Stimulated activated CD4-positive, alpha-beta T cell treated with anti-CD3 and anti-CD28 coated beads, Interleukin-12 subunit alpha, Interleukin-12 subunit beta, amount 100 ng/mL, for 48 hours (primary cell): ENCODE measurements at regions not wholly inside any gene's neighbourhood (a gene's known extent, or its start where the extent isn't known, plus 50 kb on each side); places are given as distances from the start of the nearest gene placed in this dataset.

Experiments
- DNase-seq, 3 donors: peaks; one replicate each; pipeline ENCODE4 v3.0.0-alpha.2; 2020; ENCODE audit warnings: low read depth in 2 of 3, low spot score in 1 of 3

DNA sequence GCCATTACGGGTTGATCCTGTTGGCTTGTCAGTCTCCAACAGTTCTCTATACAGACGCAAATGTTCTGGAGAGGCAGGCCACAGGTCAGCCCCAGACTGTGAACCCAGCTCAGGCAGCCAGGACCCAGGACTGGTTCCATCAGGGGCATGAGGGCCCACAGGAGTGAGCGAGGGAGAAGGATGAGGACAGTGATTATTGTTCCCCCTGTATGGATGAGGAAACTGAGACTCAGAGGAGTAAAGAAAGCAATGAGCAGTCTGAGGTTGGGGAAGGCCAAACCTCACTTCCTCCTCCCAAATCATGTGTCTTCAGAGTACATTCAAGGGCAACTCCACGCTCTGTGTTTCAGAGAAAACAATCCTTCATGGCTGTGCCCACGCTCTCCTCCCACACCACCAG is 121.9 kb downstream of the RPLP1 start:
- DNase-seq = no peak

DNA sequence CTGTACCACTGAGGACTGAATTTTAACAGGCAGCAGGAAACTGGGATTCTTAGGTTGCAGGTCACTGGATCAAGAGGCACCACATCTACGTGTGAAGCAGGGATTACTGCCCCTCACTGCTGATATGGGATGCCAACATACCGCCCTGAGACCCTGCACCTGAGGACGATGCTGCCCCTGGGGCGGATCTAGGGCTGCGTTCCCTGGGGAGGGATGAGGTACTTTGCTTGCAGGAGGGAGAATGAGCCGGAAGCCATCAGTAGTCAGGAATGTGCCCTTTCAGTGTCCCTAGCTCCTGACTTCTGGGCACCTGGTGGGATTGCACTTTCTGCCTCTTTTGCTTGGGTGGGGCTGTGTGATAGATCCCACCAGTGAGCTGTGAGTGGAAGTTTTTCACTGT is 122.8 kb downstream of the RPLP1 start:
- DNase-seq = no peak

DNA sequence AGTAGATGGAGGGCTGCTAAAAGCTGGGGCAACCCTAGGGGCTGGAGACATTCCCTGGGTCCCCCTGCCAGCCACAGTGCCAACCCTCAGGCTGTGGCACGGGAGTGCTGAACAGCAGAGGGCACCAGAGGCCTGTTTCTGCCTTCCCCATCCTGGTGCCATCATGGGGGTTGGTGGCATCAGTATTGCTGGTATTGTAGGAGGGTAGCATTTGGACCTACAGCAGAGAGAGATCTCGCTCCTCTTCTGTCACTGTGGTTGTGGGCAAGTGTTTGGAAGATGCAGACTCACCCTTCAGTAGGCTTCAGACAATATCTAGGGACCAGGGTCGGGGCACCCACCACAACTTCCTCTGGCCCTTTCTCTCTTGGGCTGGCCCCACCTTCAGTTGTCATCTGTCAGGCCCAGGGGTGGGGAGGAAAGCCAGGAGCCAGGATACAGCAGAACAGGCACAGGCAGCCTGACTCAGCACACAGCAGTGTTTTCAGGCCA is 123.5 kb downstream of the RPLP1 start:
- peak; percentile 48 to 65 (median 49) for DNase-seq

DNA sequence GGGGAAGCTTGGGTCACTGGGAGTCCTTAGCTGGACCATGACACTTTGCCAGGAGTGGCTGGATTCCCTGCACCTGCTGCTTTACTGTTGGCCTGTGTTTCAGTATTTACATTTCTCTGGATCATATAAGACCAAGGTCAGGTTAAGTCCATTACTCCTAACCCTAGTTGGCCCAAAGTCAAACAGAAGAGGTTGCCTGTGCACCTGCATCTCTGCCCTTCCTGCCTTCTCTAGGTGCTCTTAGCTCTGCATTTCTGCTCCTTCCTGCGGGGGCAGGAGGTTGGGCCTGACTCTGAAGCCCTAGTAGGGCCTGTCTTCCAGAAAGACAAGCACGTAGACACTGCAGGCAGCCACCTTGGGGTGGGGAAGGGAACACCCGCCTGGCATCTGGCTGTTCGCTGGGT is 124.3 kb downstream of the RPLP1 start:
- no peak for DNase-seq

DNA sequence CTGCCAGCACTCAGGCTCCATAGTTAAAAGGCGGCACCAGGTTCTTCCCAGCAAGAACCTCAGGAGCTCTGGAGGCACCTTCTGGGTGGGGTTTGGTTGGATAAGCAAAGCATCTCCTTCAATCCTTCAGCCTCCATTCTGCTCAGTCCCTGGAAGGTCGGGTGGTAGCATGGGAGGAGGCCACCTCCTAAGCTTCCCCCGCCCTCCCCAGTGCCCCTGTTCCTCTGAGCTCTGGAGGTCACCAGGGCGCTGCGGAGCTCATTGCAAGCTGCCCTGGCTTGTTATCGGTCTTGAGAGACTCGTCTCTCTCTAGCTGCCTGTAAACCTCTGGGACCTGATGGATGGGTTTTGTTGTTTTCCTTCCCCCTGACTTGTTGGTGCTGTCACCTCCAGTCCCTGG is 124.8 kb downstream of the RPLP1 start:
- no peak for DNase-seq

DNA sequence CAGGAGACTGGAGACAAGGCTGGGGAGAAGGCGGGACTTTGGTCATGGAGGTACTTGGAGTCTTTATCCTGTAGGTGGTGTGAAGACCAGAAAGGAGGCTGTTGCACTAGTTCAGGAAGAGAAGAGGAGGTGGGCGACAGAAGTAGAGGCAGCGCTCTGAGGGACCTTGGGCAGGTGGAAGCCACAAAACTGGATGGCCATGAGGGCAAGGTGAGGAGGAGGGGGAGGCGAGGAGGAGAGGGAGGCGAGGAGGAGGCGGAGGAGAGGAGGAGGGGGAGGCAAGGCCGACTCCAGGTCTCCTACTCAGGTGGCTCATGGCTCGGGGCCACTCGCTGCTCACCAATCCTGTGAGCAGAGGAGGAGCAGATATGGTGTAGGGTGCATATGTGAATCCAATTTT is 125.6 kb downstream of the RPLP1 start:
- no peak for DNase-seq

DNA sequence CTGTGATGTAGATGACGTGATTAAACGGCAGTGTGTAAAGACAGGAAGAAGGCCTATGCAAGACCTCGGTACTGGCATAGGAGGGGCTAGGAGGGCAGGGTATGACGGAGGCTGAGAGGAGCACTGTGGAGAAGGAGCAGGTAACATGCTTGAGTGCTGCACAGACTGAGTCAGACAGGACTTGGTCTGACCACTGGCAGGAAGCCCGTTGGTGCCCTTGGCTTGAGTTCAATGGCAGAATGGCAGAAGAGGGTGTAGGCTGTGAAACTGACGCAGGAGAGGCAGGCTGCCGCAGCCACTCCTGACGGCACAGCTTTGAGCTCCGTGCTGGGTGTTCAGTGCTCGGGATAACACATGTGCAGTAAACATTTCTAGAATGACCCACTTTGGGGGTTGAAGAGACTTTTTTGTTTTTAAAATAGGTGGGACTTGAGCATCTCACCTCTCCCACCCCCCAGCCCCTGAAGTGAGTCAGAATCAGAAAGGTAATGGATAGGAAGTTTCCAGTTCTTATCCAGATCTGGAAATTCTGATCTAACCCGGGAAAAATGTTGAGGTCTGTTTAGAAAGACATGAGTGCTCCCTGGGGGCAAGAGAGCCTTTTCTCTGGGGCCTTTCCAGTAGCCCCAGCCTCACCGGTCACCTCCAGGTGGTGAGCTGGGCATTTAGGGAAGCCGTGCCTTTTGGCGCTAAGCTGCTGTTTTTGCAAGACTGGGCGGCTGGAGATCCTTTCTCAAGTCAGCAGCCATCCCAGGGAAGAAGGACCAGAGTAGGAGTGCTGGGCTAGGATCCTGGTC is 126.4 kb downstream of the RPLP1 start:
- DNase-seq = no peak

DNA sequence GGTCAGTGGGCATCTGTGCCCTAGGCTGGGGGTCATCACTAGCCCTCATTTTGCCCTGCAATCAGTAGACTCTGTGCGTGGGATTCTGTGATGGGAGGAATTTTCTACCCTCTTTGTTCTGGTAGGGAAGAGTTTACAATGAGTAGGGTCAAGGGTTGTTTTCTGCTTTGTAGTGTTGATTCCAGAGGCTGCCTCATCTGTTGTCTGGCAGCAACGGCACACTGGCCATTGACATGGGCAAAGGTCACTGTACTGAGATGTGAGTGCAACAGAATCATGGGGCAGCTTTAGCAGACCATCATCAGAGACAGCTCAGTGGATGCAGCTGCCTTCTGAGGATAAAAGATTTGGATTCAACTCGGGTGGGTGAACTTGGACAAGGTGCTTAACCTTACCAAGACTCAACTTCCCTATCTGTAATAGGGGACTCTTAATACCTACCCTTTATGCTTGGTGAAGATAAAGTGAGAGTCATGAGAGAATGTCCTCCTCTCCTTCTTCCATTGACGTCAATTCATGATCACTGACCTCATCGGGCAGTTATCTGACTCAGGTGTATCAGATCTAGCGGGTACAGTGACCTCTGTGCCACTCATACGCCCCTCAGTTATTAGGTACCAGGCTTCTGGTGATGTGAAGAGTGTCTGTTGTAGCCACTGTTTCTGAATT is 127.5 kb downstream of the RPLP1 start:
- DNase-seq = no peak

DNA sequence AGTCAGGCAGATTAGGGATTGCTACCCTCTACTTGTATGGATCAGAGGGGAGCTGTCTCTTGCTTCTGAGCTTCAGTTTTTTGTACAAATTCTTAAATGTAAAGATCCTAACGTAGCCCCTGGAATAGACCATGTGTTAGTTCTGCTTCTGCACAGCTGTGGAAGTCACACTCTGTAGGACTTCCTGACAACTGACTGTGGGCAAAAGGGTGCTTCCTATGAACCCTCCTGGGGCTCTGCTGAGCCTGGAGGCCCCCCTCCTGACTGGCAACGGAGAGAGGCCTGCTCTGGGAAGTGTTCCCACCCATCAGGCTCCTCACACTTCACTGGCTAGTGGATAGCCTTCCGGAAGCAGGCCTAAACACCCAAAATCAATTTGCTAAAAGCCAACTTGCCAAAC is 131.0 kb downstream of the RPLP1 start:
- DNase-seq = no peak

DNA sequence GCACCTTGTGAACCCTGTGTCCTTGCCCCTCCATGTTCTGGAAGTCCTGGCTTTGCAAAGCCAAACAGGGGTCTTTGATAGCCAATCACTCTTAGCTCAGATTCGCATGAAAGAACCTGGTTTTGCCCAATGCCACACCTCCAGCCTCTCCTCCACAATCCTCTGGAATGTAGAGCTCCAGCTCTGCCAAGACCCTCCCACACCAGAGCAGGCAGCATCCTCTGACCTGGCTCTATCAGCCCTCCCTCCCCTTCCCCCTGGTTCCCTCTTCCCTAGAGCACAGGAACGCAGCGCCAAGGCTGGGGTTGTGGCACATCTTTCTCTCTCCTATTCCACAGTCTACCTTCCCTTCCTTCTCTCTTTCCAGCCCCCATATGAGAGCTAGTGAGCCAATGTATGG is 133.3 kb downstream of the RPLP1 start:
- DNase-seq = no peak

DNA sequence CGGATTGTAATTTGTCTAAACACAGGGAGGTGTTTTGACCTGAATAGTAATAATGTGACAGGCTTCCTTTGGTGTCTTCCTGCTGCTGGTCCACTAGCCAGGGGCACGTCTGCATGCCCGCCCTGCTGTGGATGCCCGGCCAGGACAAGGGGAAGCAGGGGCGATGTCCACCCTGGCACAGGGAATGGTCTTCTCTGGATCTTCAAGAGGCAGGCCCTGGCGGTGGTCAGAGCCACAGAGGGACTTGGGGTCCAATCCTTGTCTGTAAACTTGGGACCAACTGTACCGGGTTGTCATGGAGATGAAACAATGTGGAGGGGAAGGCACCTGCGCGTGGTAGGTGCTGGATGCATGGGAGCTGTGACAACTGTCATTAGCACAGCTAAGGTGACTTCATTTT is 134.1 kb downstream of the RPLP1 start:
- no peak for DNase-seq

DNA sequence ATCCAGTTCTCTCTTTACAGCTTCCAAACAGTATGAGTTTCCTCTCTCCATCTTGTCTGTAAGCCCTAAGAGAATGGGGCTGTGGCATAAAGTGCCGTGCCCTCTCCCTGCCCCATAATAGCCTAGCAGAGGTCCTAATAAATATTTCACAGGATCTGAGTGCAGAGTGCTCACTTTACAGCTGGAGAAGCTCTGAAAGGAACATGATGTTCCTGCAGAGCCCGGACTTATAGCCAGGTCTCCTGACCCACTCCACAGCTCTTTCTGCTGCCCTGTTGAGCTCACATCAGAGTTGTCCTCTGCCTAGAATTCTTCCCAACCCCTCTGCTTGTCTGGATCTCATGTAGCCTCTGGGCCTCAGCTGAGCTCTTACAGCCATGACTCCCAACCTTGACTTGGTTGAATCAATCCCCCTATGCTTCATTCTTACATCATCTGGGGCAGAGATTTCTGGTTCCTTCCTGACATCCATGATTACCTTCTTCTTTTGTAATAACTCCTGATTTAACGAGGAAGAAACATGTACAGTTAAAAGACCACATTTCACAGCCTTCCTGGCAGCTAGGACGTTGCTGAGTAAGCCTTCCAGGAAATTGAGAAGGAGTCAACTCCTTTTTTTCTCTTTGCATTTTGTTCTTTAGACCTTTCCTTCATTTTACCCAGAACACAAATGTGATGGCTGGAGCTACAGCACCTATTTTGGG is 135.3 kb downstream of the RPLP1 start:
- DNase-seq = no peak

DNA sequence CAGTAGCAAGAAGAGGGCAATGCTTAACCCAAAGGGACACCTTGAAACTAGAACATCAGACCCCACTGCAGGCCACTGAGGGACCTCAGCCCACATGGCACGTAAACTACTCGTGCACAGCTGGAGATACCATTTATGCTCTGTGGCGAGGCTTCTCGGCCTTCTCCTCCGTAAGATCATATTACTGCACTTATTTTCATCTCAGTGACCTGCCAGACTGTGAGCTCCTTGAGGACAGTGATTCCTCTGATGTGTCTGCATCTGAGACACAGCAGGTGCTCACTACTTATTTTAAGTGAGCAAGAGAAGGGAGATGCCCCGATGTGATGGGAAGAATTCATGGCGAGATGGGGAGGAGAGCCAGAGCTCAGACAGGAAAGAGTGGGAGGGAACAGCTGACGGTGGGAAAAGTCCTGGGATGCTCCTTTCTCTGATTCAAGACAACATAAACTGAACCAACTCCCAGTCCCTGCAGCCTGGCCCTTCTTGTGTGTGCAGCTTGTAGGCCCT is 137.6 kb downstream of the RPLP1 start:
- DNase-seq = no peak

DNA sequence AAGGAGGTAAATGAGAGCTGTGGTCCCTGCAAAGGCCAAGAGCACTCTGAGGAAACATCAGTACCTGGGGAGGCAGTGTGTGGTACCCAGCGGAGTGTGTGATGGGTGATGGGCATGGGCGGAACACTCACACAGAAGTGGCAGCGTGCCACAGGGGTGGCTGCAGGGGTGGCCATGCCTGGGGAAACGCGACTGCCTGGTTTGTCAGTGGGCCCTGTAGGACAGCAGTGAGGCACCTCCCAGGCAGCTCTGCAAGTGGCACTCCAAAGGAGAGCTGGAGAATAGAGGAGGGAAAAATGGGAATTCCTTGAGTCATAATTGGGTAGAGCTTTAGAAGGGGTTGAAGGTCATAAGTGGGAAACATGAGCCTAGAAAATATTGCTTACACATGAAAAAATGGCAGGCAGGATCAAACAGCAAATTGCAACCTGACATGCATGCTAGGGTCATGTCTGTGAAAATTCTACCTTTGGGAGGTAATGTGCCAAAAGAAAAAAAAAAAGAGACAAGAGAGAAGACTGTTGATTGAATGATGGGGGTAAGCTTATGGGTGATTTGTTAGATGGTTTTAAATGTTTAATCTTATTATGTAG is 138.4 kb downstream of the RPLP1 start:
- DNase-seq = no peak

DNA sequence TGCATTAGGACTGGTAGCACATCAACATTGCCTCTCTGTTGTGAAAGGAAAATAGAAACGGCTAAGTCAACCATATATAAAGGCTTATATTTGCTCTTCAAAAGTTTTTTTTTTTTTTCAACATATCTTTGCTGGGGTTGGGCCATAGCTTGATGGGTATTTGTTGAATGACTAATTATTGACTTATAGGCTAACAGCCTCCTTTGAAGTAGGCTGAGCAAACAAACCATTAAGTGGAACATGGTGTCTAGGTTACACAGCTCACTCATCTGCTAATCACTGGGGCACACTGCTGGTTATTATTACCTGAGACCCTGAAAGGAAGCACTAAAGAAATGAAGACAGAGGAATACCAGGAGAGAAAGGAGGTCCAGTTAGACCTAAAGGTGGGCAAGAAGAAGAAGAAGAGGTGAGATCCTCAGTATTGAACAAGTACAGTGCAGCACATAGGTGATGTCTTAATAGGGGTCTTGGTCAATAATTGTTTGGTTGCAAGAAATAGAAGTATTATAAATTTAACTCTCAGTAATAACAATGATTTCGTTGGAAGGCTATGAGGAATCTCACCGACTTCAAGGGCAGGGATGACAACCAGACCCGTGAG is 139.4 kb downstream of the RPLP1 start:
- DNase-seq = no peak

DNA sequence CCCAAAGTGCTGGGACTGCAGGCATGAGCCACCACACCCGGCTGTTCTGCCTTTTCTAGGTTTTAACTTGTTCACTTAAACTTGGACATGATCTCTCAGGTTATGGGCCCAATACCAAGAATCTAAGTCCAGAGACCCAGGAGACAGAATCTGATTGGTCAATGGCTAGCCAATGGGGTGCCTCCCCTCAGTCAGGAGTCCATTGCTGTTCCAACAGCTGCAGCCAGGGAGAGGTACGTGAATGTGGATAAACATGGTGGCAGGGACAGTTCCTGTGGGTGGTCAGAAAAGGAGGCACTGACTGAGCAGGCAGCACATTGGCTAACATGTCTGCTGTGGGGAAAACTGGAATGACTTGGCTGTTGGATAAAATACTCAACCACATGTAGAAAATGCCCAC is 140.3 kb downstream of the RPLP1 start:
- no peak for DNase-seq

DNA sequence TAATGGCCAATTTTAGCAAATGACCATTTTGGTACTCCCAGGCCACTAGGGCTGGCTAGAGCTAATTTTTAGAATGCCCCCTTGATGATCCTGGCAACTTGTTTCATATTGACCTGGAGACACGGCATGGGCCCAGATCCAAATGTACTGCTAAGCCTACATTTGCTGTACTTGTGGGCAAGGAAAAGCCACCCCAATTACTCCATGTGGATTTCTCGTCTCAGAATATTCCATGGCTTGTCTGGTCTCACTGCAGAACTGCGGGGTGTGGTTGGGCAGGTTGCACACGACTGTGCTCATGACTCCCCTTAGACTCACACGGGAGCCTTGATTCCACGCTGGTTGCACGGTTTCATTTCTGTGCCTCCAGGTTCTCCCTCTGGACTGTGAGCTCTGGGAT is 140.9 kb downstream of the RPLP1 start:
- DNase-seq = no peak

DNA sequence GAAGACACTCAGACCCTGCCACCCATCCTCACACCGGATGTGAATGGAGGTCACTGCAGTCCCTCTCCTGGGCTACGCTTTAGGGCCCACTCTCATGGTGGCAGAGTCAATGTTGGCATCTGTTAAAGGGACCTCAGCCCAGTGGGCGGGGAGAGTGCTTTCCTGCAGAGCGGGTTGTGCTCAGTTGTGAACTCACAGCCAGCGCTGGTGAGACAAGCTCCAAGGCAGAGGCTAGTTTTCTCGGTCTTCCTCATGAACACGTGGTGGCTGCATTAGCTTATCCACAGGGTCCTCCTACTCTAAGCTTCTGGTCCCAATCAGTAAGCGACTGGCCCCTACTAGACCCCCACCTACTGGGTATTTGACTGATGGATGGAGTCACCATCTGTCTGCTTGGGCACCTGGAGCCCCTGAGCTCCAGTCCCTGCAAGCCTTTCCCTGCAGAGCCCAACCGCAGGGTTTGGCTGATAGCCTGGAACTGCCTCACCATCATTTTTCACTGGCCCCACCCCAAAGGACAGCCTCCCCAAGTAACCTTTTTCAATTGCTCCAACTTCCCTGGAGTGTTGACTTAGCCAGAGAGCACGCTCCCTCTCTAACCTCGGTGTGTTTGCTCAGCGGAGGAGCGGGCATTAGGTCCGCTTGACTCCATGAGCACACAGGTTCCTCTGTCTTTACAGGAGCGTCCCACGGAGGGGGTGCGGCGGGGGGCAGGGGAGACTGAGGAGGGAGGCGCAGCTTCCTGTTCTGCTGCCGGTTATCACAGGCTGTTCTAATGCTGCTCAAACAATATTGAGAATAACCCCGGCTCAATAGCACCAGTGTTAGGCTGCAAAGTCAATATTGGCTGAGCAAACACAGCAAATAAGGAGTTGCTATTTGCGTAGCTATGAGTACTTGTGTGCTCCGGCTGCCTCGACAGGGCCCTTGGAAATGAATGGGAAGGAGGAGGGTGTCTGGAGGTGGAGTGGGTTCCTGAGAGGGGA is 141.7 kb downstream of the RPLP1 start:
- DNase-seq = no peak

DNA sequence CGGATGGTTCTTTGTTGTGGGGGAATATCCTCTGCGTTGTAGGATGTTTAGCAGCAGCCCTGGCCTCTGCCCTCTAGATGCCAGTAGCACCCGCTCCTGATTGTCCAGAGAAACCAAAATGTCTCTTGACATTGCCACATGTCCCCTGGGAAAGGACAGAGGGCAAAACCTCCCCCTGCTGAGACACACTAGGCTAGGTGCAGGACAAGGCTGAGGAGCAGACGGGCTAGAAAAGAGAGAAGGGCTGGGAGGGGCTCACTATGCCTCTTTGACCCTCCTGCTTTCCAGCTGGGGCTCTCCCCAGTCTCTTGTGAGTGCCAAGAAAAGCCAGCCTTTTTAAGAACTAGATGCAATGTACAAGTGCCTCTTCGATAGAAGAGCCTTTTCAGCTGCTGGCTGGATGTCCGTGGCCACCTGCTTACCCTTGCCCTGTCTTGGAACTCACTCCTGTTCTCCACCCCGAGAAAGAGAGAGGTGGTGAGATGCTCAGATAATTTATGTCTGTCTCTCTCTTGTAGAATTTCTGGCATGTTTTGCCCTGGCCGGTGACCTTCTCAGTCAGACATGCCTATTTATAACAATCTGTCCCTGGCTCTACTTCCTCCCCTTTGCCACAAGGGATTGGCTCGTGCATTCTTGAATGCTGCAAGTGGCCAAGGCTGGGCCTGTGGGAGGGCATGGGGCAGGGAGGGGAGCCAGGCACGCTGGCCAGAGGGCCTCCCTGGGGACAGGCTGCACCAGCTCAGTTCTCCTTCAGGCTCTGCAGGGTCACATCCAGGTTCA is 142.6 kb downstream of the RPLP1 start:
- no peak for DNase-seq
